ENCODE measurements at regions not wholly inside any gene's neighbourhood (a gene's known extent, or its start where the extent isn't known, plus 50 kb on each side); places are given as distances from the start of the nearest gene placed in this dataset.

- TF ChIP-seq, protein P1, sequence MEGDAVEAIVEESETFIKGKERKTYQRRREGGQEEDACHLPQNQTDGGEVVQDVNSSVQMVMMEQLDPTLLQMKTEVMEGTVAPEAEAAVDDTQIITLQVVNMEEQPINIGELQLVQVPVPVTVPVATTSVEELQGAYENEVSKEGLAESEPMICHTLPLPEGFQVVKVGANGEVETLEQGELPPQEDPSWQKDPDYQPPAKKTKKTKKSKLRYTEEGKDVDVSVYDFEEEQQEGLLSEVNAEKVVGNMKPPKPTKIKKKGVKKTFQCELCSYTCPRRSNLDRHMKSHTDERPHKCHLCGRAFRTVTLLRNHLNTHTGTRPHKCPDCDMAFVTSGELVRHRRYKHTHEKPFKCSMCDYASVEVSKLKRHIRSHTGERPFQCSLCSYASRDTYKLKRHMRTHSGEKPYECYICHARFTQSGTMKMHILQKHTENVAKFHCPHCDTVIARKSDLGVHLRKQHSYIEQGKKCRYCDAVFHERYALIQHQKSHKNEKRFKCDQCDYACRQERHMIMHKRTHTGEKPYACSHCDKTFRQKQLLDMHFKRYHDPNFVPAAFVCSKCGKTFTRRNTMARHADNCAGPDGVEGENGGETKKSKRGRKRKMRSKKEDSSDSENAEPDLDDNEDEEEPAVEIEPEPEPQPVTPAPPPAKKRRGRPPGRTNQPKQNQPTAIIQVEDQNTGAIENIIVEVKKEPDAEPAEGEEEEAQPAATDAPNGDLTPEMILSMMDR (IDR thresholded peaks at IDR 0.05): no peak
- TF ChIP-seq POLR2A (IDR thresholded peaks at IDR 0.05) (no peak), POLR2AphosphoS5 (IDR thresholded peaks at IDR 0.05) (no peak)
These were observed 541.8 kb downstream of the ETV1 start for GRCh38 chr7:13447637-13448036.

Measured in suprapubic skin (tissue), 4 donors.